ENCODE measurements at regions not wholly inside any gene's neighbourhood (a gene's known extent, or its start where the extent isn't known, plus 50 kb on each side); places are given as distances from the start of the nearest gene placed in this dataset.

DNA sequence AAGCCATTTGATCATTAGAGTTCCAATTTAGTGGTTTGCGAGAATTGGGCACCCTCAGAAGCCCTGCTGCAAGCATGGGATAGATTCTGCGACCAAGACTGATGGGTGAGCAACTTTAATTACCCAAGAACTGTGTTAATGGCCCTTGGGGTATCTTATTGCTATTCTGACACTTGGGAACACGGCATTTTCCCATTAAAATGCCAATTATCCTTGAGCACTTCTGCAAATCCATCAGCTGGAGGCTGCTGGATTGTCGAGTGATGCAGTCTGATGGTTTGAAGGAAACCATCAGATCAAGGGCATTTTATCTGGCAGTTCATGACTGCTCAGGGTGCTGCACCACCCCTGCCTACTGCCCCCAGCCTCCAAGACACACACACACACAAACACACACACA, 183.6 kb upstream of the PROK2 start:
- no peak overlapping the region for H3K56ac ChIP-seq (ENCODE audit: insufficient read length, low read depth, low read length)
- no peak overlapping the region for H2BK15ac ChIP-seq (ENCODE audit: low read depth, low read length)
- no peak overlapping the region for H3K14ac ChIP-seq (ENCODE audit: insufficient read depth, low read length)
- H3K4me3 Mint-ChIP-seq: no peak overlapping the region
- no peaks in the 10 kb centered on the region for H3K79me2 ChIP-seq (ENCODE audit: insufficient read depth, low read length)
- H4K5ac ChIP-seq (ENCODE audit: insufficient read length, low read depth, low read length): no peak overlapping the region
- H3K36me3 Mint-ChIP-seq (ENCODE audit: insufficient read depth in 1 of 3, low read depth in 3 of 3): no peaks in the 10 kb centered on the region; a peak in 1 of 7 replicates
- H3K23me2 ChIP-seq (ENCODE audit: insufficient read length, low read depth, low read length, poor library complexity, severe bottlenecking): no peaks in the 10 kb centered on the region
- no CpG with 5 or more reads among the region's 4 CpGs for WGBS (ENCODE audit: extremely low coverage, insufficient read length, low lambda C conversion rate)
- H3K27ac ChIP-seq (ENCODE audit: insufficient read length, low read depth, low read length): no peak overlapping the region
- H3K27me3 Mint-ChIP-seq (ENCODE audit: low read depth): peaks cover 2% of the 10 kb centered on the region; the same call in 1 of the 2 replicates
- no peaks in the 10 kb centered on the region for H3K79me1 ChIP-seq (ENCODE audit: insufficient read depth, low read depth, low read length, poor library complexity, severe bottlenecking)
- no peaks in the 10 kb centered on the region for H3K9me3 Mint-ChIP-seq
- H3K4ac ChIP-seq (ENCODE audit: low read depth, low read length): no peak overlapping the region
- H2BK12ac ChIP-seq (ENCODE audit: insufficient read length, low read depth, low read length): no peak overlapping the region
- no peak overlapping the region for H3K9ac ChIP-seq (ENCODE audit: extremely low read depth, insufficient read length, low read length)
- peaks cover 0 to 3% of the 10 kb centered on the region in 2 experiments; a peak in 1 of 4 replicates for H3K4me1 Mint-ChIP-seq
- no peak for DNase-seq
- H2AFZ ChIP-seq (ENCODE audit: low read length): no peak overlapping the region
- no peak overlapping the region for H3K4me2 ChIP-seq (ENCODE audit: insufficient read depth, insufficient read length, low read length)
- no peak overlapping the region for H3K27ac Mint-ChIP-seq
- no peak overlapping the region for H4K8ac ChIP-seq (replicated peaks; ENCODE audit: insufficient read length, low read depth, low read length)
- no peaks in the 10 kb centered on the region for H3K4me1 ChIP-seq (ENCODE audit: insufficient read depth, low read length)
- H4K20me1 ChIP-seq (ENCODE audit: control insufficient read depth, insufficient read depth, insufficient read length): no peaks in the 10 kb centered on the region
- H2BK20ac ChIP-seq (ENCODE audit: low read depth, low read length, poor library complexity, severe bottlenecking): no peak overlapping the region
- H3K23ac ChIP-seq (ENCODE audit: insufficient read length, low read depth, low read length): no peak overlapping the region
- H3T11ph ChIP-seq (ENCODE audit: low read length): no peak overlapping the region
- H4K91ac ChIP-seq (ENCODE audit: insufficient read length, low read depth, low read length): no peak overlapping the region
- TF ChIP-seq, protein P1, sequence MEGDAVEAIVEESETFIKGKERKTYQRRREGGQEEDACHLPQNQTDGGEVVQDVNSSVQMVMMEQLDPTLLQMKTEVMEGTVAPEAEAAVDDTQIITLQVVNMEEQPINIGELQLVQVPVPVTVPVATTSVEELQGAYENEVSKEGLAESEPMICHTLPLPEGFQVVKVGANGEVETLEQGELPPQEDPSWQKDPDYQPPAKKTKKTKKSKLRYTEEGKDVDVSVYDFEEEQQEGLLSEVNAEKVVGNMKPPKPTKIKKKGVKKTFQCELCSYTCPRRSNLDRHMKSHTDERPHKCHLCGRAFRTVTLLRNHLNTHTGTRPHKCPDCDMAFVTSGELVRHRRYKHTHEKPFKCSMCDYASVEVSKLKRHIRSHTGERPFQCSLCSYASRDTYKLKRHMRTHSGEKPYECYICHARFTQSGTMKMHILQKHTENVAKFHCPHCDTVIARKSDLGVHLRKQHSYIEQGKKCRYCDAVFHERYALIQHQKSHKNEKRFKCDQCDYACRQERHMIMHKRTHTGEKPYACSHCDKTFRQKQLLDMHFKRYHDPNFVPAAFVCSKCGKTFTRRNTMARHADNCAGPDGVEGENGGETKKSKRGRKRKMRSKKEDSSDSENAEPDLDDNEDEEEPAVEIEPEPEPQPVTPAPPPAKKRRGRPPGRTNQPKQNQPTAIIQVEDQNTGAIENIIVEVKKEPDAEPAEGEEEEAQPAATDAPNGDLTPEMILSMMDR (conservative IDR thresholded peaks at IDR 0.05): no peak
- H2BK5ac ChIP-seq (ENCODE audit: insufficient read length, low read length): no peak overlapping the region
- H3K9me3 ChIP-seq (ENCODE audit: control insufficient read depth, low read depth, low read length): no peaks in the 10 kb centered on the region
- H2AK5ac ChIP-seq (ENCODE audit: insufficient read length, low read length): no peak overlapping the region
- no peak overlapping the region for H3K18ac ChIP-seq (ENCODE audit: insufficient read length, low read depth, low read length)
- H2BK120ac ChIP-seq (ENCODE audit: low read depth, low read length, poor library complexity, severe bottlenecking): no peak overlapping the region
- H3K27me3 ChIP-seq (ENCODE audit: insufficient read depth, low read length): no peaks in the 10 kb centered on the region

All from H9 (cell line).